ENCODE measurements at regions not wholly inside any gene's neighbourhood (a gene's known extent, or its start where the extent isn't known, plus 50 kb on each side); places are given as distances from the start of the nearest gene placed in this dataset.

GRCh38 chr11:116424615-116425261 lies 348.0 kb downstream of the BUD13 start:
- no peaks in the 10 kb centered on the region for H3K4me1 Mint-ChIP-seq (ENCODE audit: unreplicated experiment)
- H3K36me3 Mint-ChIP-seq (ENCODE audit: unreplicated experiment), result no peaks in the 10 kb centered on the region
- TF ChIP-seq, protein P1, sequence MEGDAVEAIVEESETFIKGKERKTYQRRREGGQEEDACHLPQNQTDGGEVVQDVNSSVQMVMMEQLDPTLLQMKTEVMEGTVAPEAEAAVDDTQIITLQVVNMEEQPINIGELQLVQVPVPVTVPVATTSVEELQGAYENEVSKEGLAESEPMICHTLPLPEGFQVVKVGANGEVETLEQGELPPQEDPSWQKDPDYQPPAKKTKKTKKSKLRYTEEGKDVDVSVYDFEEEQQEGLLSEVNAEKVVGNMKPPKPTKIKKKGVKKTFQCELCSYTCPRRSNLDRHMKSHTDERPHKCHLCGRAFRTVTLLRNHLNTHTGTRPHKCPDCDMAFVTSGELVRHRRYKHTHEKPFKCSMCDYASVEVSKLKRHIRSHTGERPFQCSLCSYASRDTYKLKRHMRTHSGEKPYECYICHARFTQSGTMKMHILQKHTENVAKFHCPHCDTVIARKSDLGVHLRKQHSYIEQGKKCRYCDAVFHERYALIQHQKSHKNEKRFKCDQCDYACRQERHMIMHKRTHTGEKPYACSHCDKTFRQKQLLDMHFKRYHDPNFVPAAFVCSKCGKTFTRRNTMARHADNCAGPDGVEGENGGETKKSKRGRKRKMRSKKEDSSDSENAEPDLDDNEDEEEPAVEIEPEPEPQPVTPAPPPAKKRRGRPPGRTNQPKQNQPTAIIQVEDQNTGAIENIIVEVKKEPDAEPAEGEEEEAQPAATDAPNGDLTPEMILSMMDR (IDR thresholded peaks at IDR 0.05), result no peak
- H3K27ac Mint-ChIP-seq (ENCODE audit: unreplicated experiment), result no peak overlapping the region
- H3K27me3 Mint-ChIP-seq (ENCODE audit: unreplicated experiment), result no peaks in the 10 kb centered on the region
- no peaks in the 10 kb centered on the region for H3K9me3 Mint-ChIP-seq (ENCODE audit: unreplicated experiment)
- DNase-seq (ENCODE audit: extremely low spot score, unreplicated experiment), result no peak
- H3K4me3 Mint-ChIP-seq (ENCODE audit: unreplicated experiment), result no peak overlapping the region

GRCh38 chr11:116422956-116423600 lies 349.7 kb downstream of the BUD13 start:
- TF ChIP-seq, protein P1 (IDR thresholded peaks at IDR 0.05), result no peak
- no peak for DNase-seq (ENCODE audit: extremely low spot score, unreplicated experiment)
- H3K4me3 Mint-ChIP-seq (ENCODE audit: unreplicated experiment), result no peak overlapping the region
- no peaks in the 10 kb centered on the region for H3K27me3 Mint-ChIP-seq (ENCODE audit: unreplicated experiment)
- H3K9me3 Mint-ChIP-seq (ENCODE audit: unreplicated experiment), result no peaks in the 10 kb centered on the region
- H3K36me3 Mint-ChIP-seq (ENCODE audit: unreplicated experiment), result no peaks in the 10 kb centered on the region
- no peaks in the 10 kb centered on the region for H3K4me1 Mint-ChIP-seq (ENCODE audit: unreplicated experiment)
- no peak overlapping the region for H3K27ac Mint-ChIP-seq (ENCODE audit: unreplicated experiment)

DNA sequence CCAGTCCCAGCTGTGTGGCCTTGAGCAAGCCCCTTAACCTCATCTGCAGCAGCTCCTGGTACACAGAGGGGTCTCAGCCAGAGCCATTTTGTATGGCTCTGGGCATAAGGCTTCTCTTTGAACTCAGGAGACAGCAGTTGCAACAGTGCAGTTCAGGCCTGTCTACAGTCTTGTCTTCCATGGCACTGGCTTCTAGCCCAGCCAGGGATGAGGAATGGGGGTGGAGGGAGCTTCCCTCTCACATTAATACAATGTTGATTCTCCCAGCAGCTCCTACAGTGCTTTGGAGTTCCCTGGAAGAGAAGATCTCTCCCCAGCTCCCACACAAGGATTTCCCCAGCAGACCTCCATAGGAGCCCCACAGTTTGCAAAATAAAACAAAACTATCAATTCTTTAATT lies 350.2 kb downstream of the BUD13 start:
- H3K36me3 Mint-ChIP-seq (ENCODE audit: unreplicated experiment), result no peaks in the 10 kb centered on the region
- no peak overlapping the region for H3K4me3 Mint-ChIP-seq (ENCODE audit: unreplicated experiment)
- H3K9me3 Mint-ChIP-seq (ENCODE audit: unreplicated experiment), result no peaks in the 10 kb centered on the region
- no peak for DNase-seq (ENCODE audit: extremely low spot score, unreplicated experiment)
- no peaks in the 10 kb centered on the region for H3K4me1 Mint-ChIP-seq (ENCODE audit: unreplicated experiment)
- H3K27me3 Mint-ChIP-seq (ENCODE audit: unreplicated experiment), result no peaks in the 10 kb centered on the region
- TF ChIP-seq, protein P1 (IDR thresholded peaks at IDR 0.05), result no peak
- no peak overlapping the region for H3K27ac Mint-ChIP-seq (ENCODE audit: unreplicated experiment)

DNA sequence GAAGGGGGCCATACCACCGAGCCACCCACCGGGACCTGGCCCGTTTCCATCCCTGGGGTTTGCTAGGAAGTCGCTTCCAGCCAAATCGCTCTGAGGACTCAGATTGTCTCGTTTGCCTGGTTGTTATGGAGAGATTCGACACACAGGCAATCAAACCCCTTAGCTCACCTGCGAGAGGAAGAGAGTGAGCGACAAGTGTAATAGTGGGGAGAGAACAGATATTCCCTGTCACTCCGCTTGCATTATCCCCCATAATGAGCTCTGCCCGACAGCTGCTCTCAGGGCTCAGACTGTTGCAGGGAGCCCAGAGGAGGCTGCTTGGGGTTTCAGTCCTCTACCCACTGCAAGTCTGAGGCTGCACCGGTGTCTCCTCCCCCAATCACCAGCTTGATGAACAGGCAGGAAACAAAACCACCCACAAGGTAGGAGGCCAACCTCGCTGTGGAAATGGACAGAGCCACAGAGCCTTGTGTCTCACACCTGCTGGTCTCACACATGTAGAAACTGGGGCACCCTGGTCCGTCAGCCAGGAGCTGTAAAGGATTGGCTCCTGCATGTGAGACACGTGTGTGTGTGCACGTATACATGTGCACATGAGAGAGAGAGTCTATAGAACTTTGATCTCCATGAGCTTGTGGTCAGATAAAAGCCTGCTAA lies 351.1 kb downstream of the BUD13 start:
- no peaks in the 10 kb centered on the region for H3K36me3 Mint-ChIP-seq (ENCODE audit: unreplicated experiment)
- H3K27ac Mint-ChIP-seq (ENCODE audit: unreplicated experiment), result no peak overlapping the region
- TF ChIP-seq, protein P1 (IDR thresholded peaks at IDR 0.05), result no peak
- H3K4me3 Mint-ChIP-seq (ENCODE audit: unreplicated experiment), result no peak overlapping the region
- H3K4me1 Mint-ChIP-seq (ENCODE audit: unreplicated experiment), result no peaks in the 10 kb centered on the region
- H3K27me3 Mint-ChIP-seq (ENCODE audit: unreplicated experiment), result no peaks in the 10 kb centered on the region
- no peak for DNase-seq (ENCODE audit: extremely low spot score, unreplicated experiment)
- no peaks in the 10 kb centered on the region for H3K9me3 Mint-ChIP-seq (ENCODE audit: unreplicated experiment)
